Stomach (tissue), 4 donors: ENCODE measurements at regions not wholly inside any gene's neighbourhood (a gene's known extent, or its start where the extent isn't known, plus 50 kb on each side); places are given as distances from the start of the nearest gene placed in this dataset.

ENCODE experiments used
- CTCF ChIP-seq, 7 experiments: fragments of 450-650 bp in 4 of 7; fragments of 200-600 bp in 3 of 7; sonication (generic) in 3 of 7; IDR thresholded peaks; one replicate each; pipeline ENCODE4 v1.5.1; 2016 to 2019; ENCODE audit warnings: antibody characterized with exemption in 7 of 7, control low read depth in 2 of 7, mild to moderate bottlenecking in 1 of 7
- POLR2A ChIP-seq, 4 donors: fragments of 450-650 bp; IDR thresholded peaks; one replicate each; pipeline ENCODE4 v1.6.1; 2016; ENCODE audit warnings: antibody characterized with exemption in 4 of 4, control low read depth in 2 of 4, mild to moderate bottlenecking in 1 of 4, moderate library complexity in 1 of 4
- POLR2AphosphoS5 ChIP-seq, 3 donors: sonication (generic); formaldehyde crosslinking; IDR thresholded peaks; one replicate each; pipeline ENCODE4 v1.6.1; 2016; ENCODE audit warnings: antibody characterized with exemption in 3 of 3

- TF ChIP-seq POLR2A (IDR thresholded peaks at IDR 0.05) (no peak), CTCF (IDR thresholded peaks at IDR 0.05) (no peak), POLR2AphosphoS5 (IDR thresholded peaks at IDR 0.05) (no peak)
Measured at GRCh38 chr10:111511751-111512150, 434.9 kb downstream of the ADRA2A start.
